OCI-LY3 (cell line): ENCODE measurements at regions not wholly inside any gene's neighbourhood (a gene's known extent, or its start where the extent isn't known, plus 50 kb on each side); places are given as distances from the start of the nearest gene placed in this dataset.

ENCODE experiments used
- H2AFZ ChIP-seq: fragments of 200-600, 300-600 bp; shearing (Covaris generic); 2 replicates; pipeline ENCODE4 v1.6.0; 2014; ENCODE audit warnings: antibody characterized with exemption, low read depth, low read length
- H3K27ac ChIP-seq: fragments of 200-600, 300-600 bp; sonication (generic); 2 replicates; pipeline ENCODE4 v1.5.1; 2014; ENCODE audit warnings: mild to moderate bottlenecking, low read length, moderate library complexity, mixed read lengths
- H3K27me3 ChIP-seq: fragments of 200-600, 300-600 bp; sonication (generic); 2 replicates; pipeline ENCODE4 v1.6.1; 2014; ENCODE audit warnings: low read depth, low read length, mixed read lengths
- H3K36me3 ChIP-seq: fragments of 200-600, 300-600 bp; sonication (generic); replicated peaks from 2 replicates; pipeline ENCODE3; 2014; ENCODE audit warnings: low read depth, low read length, mixed read lengths
- H3K4me1 ChIP-seq: fragments of 300-600, 200-600 bp; sonication (generic); 2 replicates; pipeline ENCODE4 v1.6.1; 2014; ENCODE audit warnings: low read length, mixed read lengths
- H3K4me2 ChIP-seq: fragments of 200-600, 300-600 bp; sonication (generic); 2 replicates; pipeline ENCODE4 v1.6.1; 2014; ENCODE audit warnings: low read length, mixed read lengths
- H3K4me3 ChIP-seq: fragments of 300-600, 200-600 bp; sonication (generic); 2 replicates; pipeline ENCODE4 v1.5.1; 2014; ENCODE audit warnings: antibody characterized with exemption, mild to moderate bottlenecking, low read length, moderate library complexity
- H3K79me2 ChIP-seq: fragments of 300-600, 200-600 bp; shearing (Covaris generic); 2 replicates; pipeline ENCODE4 v1.6.1; 2014; ENCODE audit warnings: mild to moderate bottlenecking, low read length, mixed read lengths
- H3K9ac ChIP-seq: fragments of 300-600, 200-600 bp; shearing (Covaris generic); 2 replicates; pipeline ENCODE4 v1.6.0; 2014; ENCODE audit warnings: mild to moderate bottlenecking, low read length, moderate library complexity
- H3K9me3 ChIP-seq: fragments of 200-600, 300-600 bp; shearing (Covaris generic); 2 replicates; pipeline ENCODE4 v1.6.1; 2014; ENCODE audit warnings: low read length, mixed read lengths; ENCODE audit not compliant: insufficient read depth
- H4K20me1 ChIP-seq: fragments of 200-600, 300-600 bp; sonication (generic); 2 replicates; pipeline ENCODE4 v1.6.1; 2016; ENCODE audit warnings: low read length, mixed read lengths; ENCODE audit not compliant: insufficient read depth
- EZH2phosphoT487 ChIP-seq: fragments of 200-600 bp; shearing (Covaris generic); IDR thresholded peaks from 2 replicates; pipeline ENCODE4 v1.6.1; 2018; ENCODE audit warnings: antibody characterized with exemption, mixed run types, low read depth
- TF ChIP-seq, protein P1 (sequence below): fragments of 200-600, 300-600 bp; sonication (generic); IDR thresholded peaks from 2 replicates; pipeline ENCODE4 v1.5.1; 2014; ENCODE audit warnings: antibody characterized with exemption, low read length, low read depth

DNA sequence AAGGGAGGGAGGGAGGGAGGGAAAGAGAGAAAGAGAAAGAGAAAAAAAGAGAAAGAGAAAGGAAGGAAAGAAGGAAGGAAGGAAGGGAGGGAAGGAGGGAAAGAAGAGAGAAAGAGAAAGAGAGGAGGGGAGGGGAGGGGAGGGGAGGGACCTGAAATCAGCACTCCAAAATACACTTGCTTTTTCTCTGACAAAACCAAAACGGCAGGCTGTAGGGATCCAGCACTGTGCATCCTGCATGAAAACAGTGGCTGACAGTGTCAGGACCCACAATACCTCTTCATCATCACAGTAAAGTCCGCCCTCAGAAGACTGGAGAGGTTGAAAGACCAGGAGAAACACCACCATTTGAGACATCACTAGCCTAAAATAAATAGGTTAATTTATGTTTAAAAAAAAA lies 156.0 kb upstream of the SOD1 start:
- H4K20me1 ChIP-seq, result no peaks in the 10 kb centered on the region
- no peak overlapping the region for H3K4me2 ChIP-seq
- H3K9me3 ChIP-seq, result no peaks in the 10 kb centered on the region
- peaks cover 2% of the 10 kb centered on the region; the same call in 1 of the 2 replicates for H3K27me3 ChIP-seq
- no peaks in the 10 kb centered on the region for H3K36me3 ChIP-seq
- TF ChIP-seq, protein P1, sequence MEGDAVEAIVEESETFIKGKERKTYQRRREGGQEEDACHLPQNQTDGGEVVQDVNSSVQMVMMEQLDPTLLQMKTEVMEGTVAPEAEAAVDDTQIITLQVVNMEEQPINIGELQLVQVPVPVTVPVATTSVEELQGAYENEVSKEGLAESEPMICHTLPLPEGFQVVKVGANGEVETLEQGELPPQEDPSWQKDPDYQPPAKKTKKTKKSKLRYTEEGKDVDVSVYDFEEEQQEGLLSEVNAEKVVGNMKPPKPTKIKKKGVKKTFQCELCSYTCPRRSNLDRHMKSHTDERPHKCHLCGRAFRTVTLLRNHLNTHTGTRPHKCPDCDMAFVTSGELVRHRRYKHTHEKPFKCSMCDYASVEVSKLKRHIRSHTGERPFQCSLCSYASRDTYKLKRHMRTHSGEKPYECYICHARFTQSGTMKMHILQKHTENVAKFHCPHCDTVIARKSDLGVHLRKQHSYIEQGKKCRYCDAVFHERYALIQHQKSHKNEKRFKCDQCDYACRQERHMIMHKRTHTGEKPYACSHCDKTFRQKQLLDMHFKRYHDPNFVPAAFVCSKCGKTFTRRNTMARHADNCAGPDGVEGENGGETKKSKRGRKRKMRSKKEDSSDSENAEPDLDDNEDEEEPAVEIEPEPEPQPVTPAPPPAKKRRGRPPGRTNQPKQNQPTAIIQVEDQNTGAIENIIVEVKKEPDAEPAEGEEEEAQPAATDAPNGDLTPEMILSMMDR, result no peak
- TF ChIP-seq EZH2phosphoT487, result no peak
- H3K9ac ChIP-seq, result no peak overlapping the region
- no peak overlapping the region for H3K4me3 ChIP-seq
- no peak overlapping the region for H3K27ac ChIP-seq
- no peaks in the 10 kb centered on the region for H3K79me2 ChIP-seq
- H3K4me1 ChIP-seq, result peaks cover 8% of the 10 kb centered on the region
- H2AFZ ChIP-seq, result no peak overlapping the region

DNA sequence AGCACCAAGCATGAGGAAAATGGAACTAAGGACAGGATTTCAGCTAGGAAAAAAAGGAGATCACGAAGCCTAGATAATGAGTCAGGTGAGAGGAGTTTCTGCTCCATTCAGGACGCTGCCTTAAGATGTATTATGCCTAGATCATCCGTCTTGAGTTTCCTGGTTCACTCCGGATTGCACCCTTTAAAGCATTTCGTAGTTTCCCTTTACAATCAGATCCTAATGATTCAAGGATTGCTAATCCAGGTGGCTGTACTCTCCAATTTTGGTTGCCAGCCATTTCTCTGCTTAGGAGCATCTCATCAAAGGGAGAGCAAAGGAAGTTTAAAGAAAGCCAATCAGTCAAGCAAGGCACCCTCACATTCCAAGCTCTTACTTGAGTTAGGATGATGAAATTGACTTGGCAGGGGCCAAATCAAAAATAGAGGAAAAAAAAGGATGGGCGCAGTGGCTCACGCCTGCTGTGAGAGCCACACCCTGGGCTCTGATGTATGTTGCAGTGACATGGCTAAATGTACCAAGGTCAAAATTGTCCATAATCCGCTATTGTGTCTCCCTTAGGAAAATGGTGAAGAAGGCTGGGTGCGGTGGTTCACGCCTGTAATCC lies 156.9 kb upstream of the SOD1 start:
- Histone ChIP-seq H3K4me3 (no peak overlapping the region), H3K9ac (no peak overlapping the region), H2AFZ (no peak overlapping the region), H3K79me2 (no peaks in the 10 kb centered on the region), H4K20me1 (no peaks in the 10 kb centered on the region), H3K27me3 (peaks cover 2% of the 10 kb centered on the region; the same call in 1 of the 2 replicates), H3K4me1 (peaks cover 8% of the 10 kb centered on the region), H3K36me3 (no peaks in the 10 kb centered on the region), H3K27ac (no peak overlapping the region), H3K4me2 (no peak overlapping the region), H3K9me3 (no peaks in the 10 kb centered on the region)
- TF ChIP-seq, protein P1, result no peak
- no peak for TF ChIP-seq EZH2phosphoT487

DNA sequence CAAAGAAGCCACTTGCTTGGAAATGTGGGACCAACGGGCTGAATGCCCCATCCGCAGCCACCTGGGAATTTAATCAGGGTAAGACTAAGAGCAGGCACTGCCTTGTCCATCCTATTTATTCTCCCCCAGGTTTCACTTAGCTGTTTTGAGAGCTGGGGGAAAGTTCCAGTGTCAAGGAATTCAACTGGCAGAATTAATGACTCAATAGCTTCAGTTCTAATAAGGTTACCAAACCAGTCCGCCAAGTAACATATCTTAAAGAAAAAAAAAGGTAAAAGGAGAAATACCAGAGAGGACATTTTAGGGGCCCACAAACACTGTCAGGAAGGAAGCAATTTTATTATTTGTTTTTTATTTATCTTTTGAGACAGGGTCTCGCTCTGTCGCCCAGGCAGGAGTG lies 157.6 kb upstream of the SOD1 start:
- Histone ChIP-seq H3K79me2 (no peaks in the 10 kb centered on the region), H3K9ac (no peak overlapping the region), H3K27ac (no peak overlapping the region), H2AFZ (no peak overlapping the region), H3K36me3 (no peaks in the 10 kb centered on the region), H3K4me1 (peaks cover 3% of the 10 kb centered on the region), H3K9me3 (no peaks in the 10 kb centered on the region), H3K27me3 (peaks cover 2% of the 10 kb centered on the region; the same call in 1 of the 2 replicates), H3K4me2 (no peak overlapping the region), H3K4me3 (no peak overlapping the region), H4K20me1 (no peaks in the 10 kb centered on the region)
- TF ChIP-seq, protein P1, result no peak
- TF ChIP-seq EZH2phosphoT487, result no peak

DNA sequence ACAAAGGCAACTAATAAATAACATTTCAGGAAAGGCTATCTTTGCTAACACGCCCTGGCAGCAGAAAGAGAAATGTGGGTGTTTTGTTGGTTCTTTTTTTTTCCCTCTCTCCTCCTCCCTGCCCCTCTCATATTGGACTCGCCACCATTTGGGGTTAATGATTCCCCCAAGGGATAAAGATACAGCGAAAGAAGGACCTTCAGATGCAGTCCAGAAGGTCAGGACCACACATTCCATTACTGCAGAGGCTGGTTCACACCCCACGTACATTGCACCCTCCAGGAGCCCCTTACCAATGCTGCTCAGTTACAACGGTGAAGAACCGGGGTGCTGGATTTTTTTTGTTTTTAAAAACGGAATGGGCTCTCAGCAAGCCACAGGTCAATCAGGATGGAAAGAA lies 156.9 kb upstream of the TIAM1 start:
- no peak overlapping the region for H3K27ac ChIP-seq
- H3K36me3 ChIP-seq, result no peaks in the 10 kb centered on the region
- H4K20me1 ChIP-seq, result no peaks in the 10 kb centered on the region
- H3K9me3 ChIP-seq, result no peaks in the 10 kb centered on the region
- no peaks in the 10 kb centered on the region for H3K79me2 ChIP-seq
- H3K4me1 ChIP-seq, result no peaks in the 10 kb centered on the region
- no peak overlapping the region for H2AFZ ChIP-seq
- no peak overlapping the region for H3K9ac ChIP-seq
- TF ChIP-seq, protein P1, result no peak
- no peak for TF ChIP-seq EZH2phosphoT487
- peaks cover 2% of the 10 kb centered on the region; the same call in 1 of the 2 replicates for H3K27me3 ChIP-seq
- H3K4me3 ChIP-seq, result no peak overlapping the region
- H3K4me2 ChIP-seq, result no peak overlapping the region
